H9 (cell line): ENCODE measurements at regions not wholly inside any gene's neighbourhood (a gene's known extent, or its start where the extent isn't known, plus 50 kb on each side); places are given as distances from the start of the nearest gene placed in this dataset.

Experiments
- DNase-seq: peaks from one replicate; pipeline ENCODE4 v3.0.0-alpha.2; 2017
- H2AFZ ChIP-seq: one replicate; pipeline ENCODE4 v1.6.1; 2013; ENCODE audit warnings: mild to moderate bottlenecking, low read length, control low read depth, moderate library complexity
- H2AK5ac ChIP-seq: 2 replicates; pipeline ENCODE4 v1.6.1; 2013; ENCODE audit warnings: low read length, control low read depth, mixed read lengths; ENCODE audit not compliant: insufficient read length
- H2BK120ac ChIP-seq: one replicate; pipeline ENCODE4 v1.6.1; 2013; ENCODE audit warnings: low read depth, mild to moderate bottlenecking, low read length, control low read depth, inconsistent platforms; ENCODE audit not compliant: poor library complexity, severe bottlenecking
- H2BK12ac ChIP-seq: 2 replicates; pipeline ENCODE4 v1.6.1; 2013; ENCODE audit warnings: low read length, control low read depth, mixed read lengths, low read depth; ENCODE audit not compliant: insufficient read length
- H2BK15ac ChIP-seq: 2 replicates; pipeline ENCODE4 v1.6.1; 2013; ENCODE audit warnings: low read depth, low read length, control low read depth
- H2BK20ac ChIP-seq: one replicate; pipeline ENCODE4 v1.6.1; 2013; ENCODE audit warnings: low read depth, mild to moderate bottlenecking, low read length, control low read depth, inconsistent platforms; ENCODE audit not compliant: poor library complexity, severe bottlenecking
- H2BK5ac ChIP-seq: 2 replicates; pipeline ENCODE4 v1.6.1; 2013; ENCODE audit warnings: low read length, control low read depth, mixed read lengths; ENCODE audit not compliant: insufficient read length
- H3K14ac ChIP-seq: 2 replicates; pipeline ENCODE4 v1.6.1; 2013; ENCODE audit warnings: low read length, control low read depth; ENCODE audit not compliant: insufficient read depth
- H3K18ac ChIP-seq: 2 replicates; pipeline ENCODE4 v1.6.1; 2013; ENCODE audit warnings: low read depth, mild to moderate bottlenecking, mixed read lengths, low read length, control low read depth; ENCODE audit not compliant: insufficient read length
- H3K23ac ChIP-seq: 2 replicates; pipeline ENCODE4 v1.6.1; 2013; ENCODE audit warnings: low read length, control low read depth, mixed read lengths, low read depth; ENCODE audit not compliant: insufficient read length
- H3K23me2 ChIP-seq: 2 replicates; pipeline ENCODE4 v1.6.1; 2013; ENCODE audit warnings: low read depth, mild to moderate bottlenecking, mixed read lengths, low read length, control low read depth; ENCODE audit not compliant: insufficient read length, poor library complexity, severe bottlenecking
- H3K27ac ChIP-seq: 2 replicates; pipeline ENCODE4 v1.5.1; 2013; ENCODE audit warnings: low read length, control low read depth, mixed read lengths, low read depth; ENCODE audit not compliant: insufficient read length
- H3K27me3 ChIP-seq: 2 replicates; pipeline ENCODE4 v1.6.1; 2013; ENCODE audit warnings: low read length, control low read depth, inconsistent platforms; ENCODE audit not compliant: insufficient read depth
- H3K4ac ChIP-seq: 2 replicates; pipeline ENCODE4 v1.6.1; 2013; ENCODE audit warnings: low read depth, mild to moderate bottlenecking, control low read depth, inconsistent platforms, low read length, moderate library complexity
- H3K4me1 ChIP-seq: 2 replicates; pipeline ENCODE4 v1.6.1; 2013; ENCODE audit warnings: low read length, control low read depth, inconsistent platforms; ENCODE audit not compliant: insufficient read depth
- H3K4me2 ChIP-seq: 2 replicates; pipeline ENCODE4 v1.6.1; 2013; ENCODE audit warnings: low read length, control low read depth, mixed read lengths; ENCODE audit not compliant: insufficient read length, insufficient read depth
- H3K56ac ChIP-seq: 2 replicates; pipeline ENCODE4 v1.6.1; 2013; ENCODE audit warnings: low read depth, mild to moderate bottlenecking, mixed read lengths, low read length, control low read depth; ENCODE audit not compliant: insufficient read length
- H3K79me1 ChIP-seq: 2 replicates; pipeline ENCODE4 v1.6.1; 2013; ENCODE audit warnings: low read depth, mild to moderate bottlenecking, moderate library complexity, low read length, control low read depth, inconsistent platforms; ENCODE audit not compliant: insufficient read depth, poor library complexity, severe bottlenecking
- H3K79me2 ChIP-seq: 2 replicates; pipeline ENCODE4 v1.6.1; 2013; ENCODE audit warnings: low read length, control low read depth, inconsistent platforms; ENCODE audit not compliant: insufficient read depth
- H3K9ac ChIP-seq: 2 replicates; pipeline ENCODE4 v1.6.1; 2013; ENCODE audit warnings: low read length, control low read depth, mixed read lengths; ENCODE audit not compliant: insufficient read length; ENCODE audit errors: extremely low read depth
- H3K9me3 ChIP-seq: one replicate; pipeline ENCODE4 v1.6.1; 2013; ENCODE audit warnings: low read depth, low read length, inconsistent platforms; ENCODE audit not compliant: control insufficient read depth
- H3T11ph ChIP-seq: one replicate; pipeline ENCODE4 v1.6.1; 2013; ENCODE audit warnings: mild to moderate bottlenecking, low read length, control low read depth, inconsistent platforms
- H4K20me1 ChIP-seq: one replicate; pipeline ENCODE4 v1.6.1; 2013; ENCODE audit not compliant: control insufficient read depth, insufficient read length, insufficient read depth
- H4K5ac ChIP-seq: 2 replicates; pipeline ENCODE4 v1.6.1; 2013; ENCODE audit warnings: low read depth, mild to moderate bottlenecking, mixed read lengths, low read length, control low read depth; ENCODE audit not compliant: insufficient read length
- H4K8ac ChIP-seq: replicated peaks from 2 replicates; pipeline ENCODE4 v1.6.1; 2013; ENCODE audit warnings: low read length, control low read depth, mixed read lengths, low read depth; ENCODE audit not compliant: insufficient read length
- H4K91ac ChIP-seq: 2 replicates; pipeline ENCODE4 v1.6.1; 2013; ENCODE audit warnings: low read depth, mild to moderate bottlenecking, moderate library complexity, mixed read lengths, low read length, control low read depth; ENCODE audit not compliant: insufficient read length
- H3K27ac Mint-ChIP-seq, 3 experiments: 2 replicates in 2 of 3; 3 replicates in 1 of 3; pipeline ENCODE4 v1.8.0; 2020 to 2021; ENCODE audit warnings: mixed read lengths in 3 of 3, mild to moderate bottlenecking in 1 of 3, moderate library complexity in 1 of 3
- H3K27me3 Mint-ChIP-seq: 2 replicates; pipeline ENCODE4 v1.8.0; 2021; ENCODE audit warnings: low read depth, mild to moderate bottlenecking, moderate library complexity, mixed read lengths
- H3K36me3 Mint-ChIP-seq, 3 experiments: 2 replicates in 2 of 3; 3 replicates in 1 of 3; pipeline ENCODE4 v1.8.0; 2020 to 2021; ENCODE audit warnings: low read depth in 3 of 3, mixed read lengths in 3 of 3; ENCODE audit not compliant: insufficient read depth in 1 of 3
- H3K4me1 Mint-ChIP-seq, 2 experiments: 2 replicates each; pipeline ENCODE4 v1.8.0; 2020; ENCODE audit warnings: mixed read lengths in 2 of 2
- H3K4me3 Mint-ChIP-seq, 2 experiments: 2 replicates in 1 of 2; 3 replicates in 1 of 2; pipeline ENCODE4 v1.8.0; 2020 to 2021; ENCODE audit warnings: mild to moderate bottlenecking in 2 of 2, mixed read lengths in 2 of 2, moderate library complexity in 1 of 2
- H3K9me3 Mint-ChIP-seq, 2 experiments: 2 replicates in 1 of 2; 3 replicates in 1 of 2; pipeline ENCODE4 v1.8.0; 2020; ENCODE audit warnings: mild to moderate bottlenecking in 2 of 2, mixed read lengths in 2 of 2, moderate library complexity in 1 of 2
- CTCF ChIP-seq: fragments of 200-600 bp; sonication (generic); conservative IDR thresholded peaks from 3 replicates; pipeline ENCODE4 v1.8.0; 2021; ENCODE audit warnings: antibody characterized with exemption, mild to moderate bottlenecking
- WGBS: extraction: QIAGEN DNeasy Blood & Tissue Kit; methylation state at CpG from one replicate; pipeline ENCODE4 v1.1.7; 2013; ENCODE audit warnings: missing lambda C conversion rate, low lambda C conversion rate, mixed read lengths; ENCODE audit not compliant: insufficient read length; ENCODE audit errors: extremely low coverage; 5-methylcytosine and 5-hydroxymethylcytosine counted together

DNA sequence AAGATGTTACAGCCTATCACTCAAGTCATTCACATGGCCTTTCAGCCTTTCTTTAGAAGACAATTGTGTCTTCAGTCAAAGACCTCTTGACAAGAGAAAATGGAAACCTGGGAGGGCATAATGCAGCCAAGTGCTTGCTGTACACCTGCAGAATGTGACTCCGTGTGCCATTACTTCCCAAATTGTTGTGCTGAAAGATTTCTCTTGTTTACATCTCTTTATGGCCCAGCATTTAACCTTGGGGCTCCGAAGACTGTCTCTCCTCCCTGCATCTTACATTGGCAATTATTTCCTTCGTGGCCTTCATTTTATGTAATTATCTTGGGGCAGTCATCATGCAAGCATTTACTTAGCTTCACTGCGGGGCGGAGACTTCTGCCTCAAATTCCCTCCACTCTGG, 287.0 kb downstream of the TCF7L2 start:
- H3K79me1 ChIP-seq = no peaks in the 10 kb centered on the region
- H3K14ac ChIP-seq = no peak overlapping the region
- H2BK120ac ChIP-seq = no peak overlapping the region
- H2BK12ac ChIP-seq = no peak overlapping the region
- no peaks in the 10 kb centered on the region for H4K20me1 ChIP-seq
- H3K79me2 ChIP-seq = no peaks in the 10 kb centered on the region
- no peak overlapping the region for H3K56ac ChIP-seq
- no CpG with 5 or more reads among the region's 5 CpGs for WGBS
- no peak overlapping the region for H3K27ac ChIP-seq
- no peak overlapping the region for H3K4ac ChIP-seq
- Mint-ChIP-seq H3K9me3 (no peaks in the 10 kb centered on the region; a peak in 1 of 5 replicates), H3K27ac (no peak overlapping the region), H3K4me1 (peaks cover 5 to 7% of the 10 kb centered on the region in 2 experiments), H3K4me3 (no peak overlapping the region), H3K36me3 (no peaks in the 10 kb centered on the region), H3K27me3 (peaks cover 5% of the 10 kb centered on the region)
- no peaks in the 10 kb centered on the region for H3K9me3 ChIP-seq
- no peaks in the 10 kb centered on the region for H3K23me2 ChIP-seq
- no peak for TF ChIP-seq CTCF
- H2AK5ac ChIP-seq = no peak overlapping the region
- no peak overlapping the region for H2BK15ac ChIP-seq
- H2AFZ ChIP-seq = no peak overlapping the region
- no peak overlapping the region for H3K23ac ChIP-seq
- no peak overlapping the region for H4K5ac ChIP-seq
- H3K18ac ChIP-seq = no peak overlapping the region
- H3K9ac ChIP-seq = no peak overlapping the region
- no peak overlapping the region for H3T11ph ChIP-seq
- no peak overlapping the region for H2BK20ac ChIP-seq
- no peak overlapping the region for H2BK5ac ChIP-seq
- no peak for DNase-seq
- no peak overlapping the region for H4K91ac ChIP-seq
- no peak overlapping the region for H4K8ac ChIP-seq
- H3K4me2 ChIP-seq = no peak overlapping the region
- H3K27me3 ChIP-seq = no peaks in the 10 kb centered on the region
- no peaks in the 10 kb centered on the region for H3K4me1 ChIP-seq
